Hepatocyte (in vitro differentiated cells): ENCODE measurements at regions not wholly inside any gene's neighbourhood (a gene's known extent, or its start where the extent isn't known, plus 50 kb on each side); places are given as distances from the start of the nearest gene placed in this dataset.

Source experiments
- DNase-seq: peaks from one replicate; pipeline ENCODE4 v3.0.0-alpha.2; 2016; ENCODE audit warnings: low spot score
- H2AFZ ChIP-seq: fragments of 200-600 bp; sonication (generic); 2 replicates; pipeline ENCODE4 v1.6.0; 2016; ENCODE audit warnings: antibody characterized with exemption, mild to moderate bottlenecking
- H3K27ac ChIP-seq: fragments of 200-600 bp; sonication (generic); 2 replicates; pipeline ENCODE4 v1.5.1; 2016; ENCODE audit warnings: mild to moderate bottlenecking
- H3K27me3 ChIP-seq: fragments of 200-600 bp; sonication (generic); 2 replicates; pipeline ENCODE4 v1.6.1; 2016
- H3K36me3 ChIP-seq: fragments of 200-600 bp; sonication (generic); replicated peaks from 2 replicates; pipeline ENCODE4 v1.5.1; 2016; ENCODE audit warnings: low read depth; ENCODE audit not compliant: insufficient read depth
- H3K4me1 ChIP-seq: fragments of 200-600 bp; sonication (generic); 2 replicates; pipeline ENCODE4 v1.5.1; 2016; ENCODE audit warnings: mild to moderate bottlenecking, moderate library complexity; ENCODE audit not compliant: insufficient read depth
- H3K4me2 ChIP-seq: fragments of 200-600 bp; sonication (generic); 2 replicates; pipeline ENCODE4 v1.6.0; 2016
- H3K4me3 ChIP-seq: fragments of 200-600 bp; sonication (generic); 2 replicates; pipeline ENCODE4 v1.5.1; 2016; ENCODE audit warnings: mild to moderate bottlenecking
- H3K79me2 ChIP-seq: fragments of 200-600 bp; sonication (generic); 2 replicates; pipeline ENCODE4 v1.6.0; 2017; ENCODE audit warnings: mild to moderate bottlenecking
- H3K9me2 ChIP-seq: fragments of 200-600 bp; sonication (generic); replicated peaks from 2 replicates; pipeline ENCODE4 v1.6.0; 2017; ENCODE audit warnings: mild to moderate bottlenecking; ENCODE audit not compliant: insufficient read depth
- H3K9me3 ChIP-seq: fragments of 200-600 bp; sonication (generic); 2 replicates; pipeline ENCODE4 v1.5.1; 2016; ENCODE audit warnings: low read depth, mild to moderate bottlenecking
- H4K20me1 ChIP-seq: fragments of 200-600 bp; sonication (generic); 2 replicates; pipeline ENCODE4 v1.6.0; 2016; ENCODE audit warnings: mild to moderate bottlenecking; ENCODE audit not compliant: insufficient read depth, poor library complexity, severe bottlenecking
- CTCF ChIP-seq: fragments of 200-600 bp; sonication (generic); IDR thresholded peaks from 2 replicates; pipeline ENCODE4 v1.5.1; 2016; ENCODE audit warnings: antibody characterized with exemption, mild to moderate bottlenecking; ENCODE audit not compliant: poor library complexity
- EZH2 ChIP-seq: fragments of 200-600 bp; sonication (generic); IDR thresholded peaks from 2 replicates; pipeline ENCODE4 v1.6.1; 2016; ENCODE audit warnings: antibody characterized with exemption, mild to moderate bottlenecking, borderline replicate concordance
- EZH2phosphoT487 ChIP-seq: fragments of 200-600 bp; sonication (generic); IDR thresholded peaks from one replicate; pipeline ENCODE4 v1.6.1; 2018; ENCODE audit warnings: antibody characterized with exemption, mild to moderate bottlenecking, low read depth, moderate library complexity; ENCODE audit not compliant: unreplicated experiment, severe bottlenecking
- WGBS: methylation state at CpG from one replicate; pipeline ENCODE4 v1.1.6; 2016; ENCODE audit warnings: low lambda C conversion rate; ENCODE audit errors: missing lambda C conversion rate; 5-methylcytosine and 5-hydroxymethylcytosine counted together

GRCh38 chr11:134626032-134626431, 214.0 kb upstream of the B3GAT1 start:
- Histone ChIP-seq H3K4me3 (no peak overlapping the region), H3K27me3 (peaks cover 5% of the 10 kb centered on the region), H3K9me3 (no peaks in the 10 kb centered on the region)

GRCh38 chr11:134625631-134626030, 213.6 kb upstream of the B3GAT1 start:
- H3K4me2 ChIP-seq, result no peak overlapping the region
- no peak overlapping the region for H2AFZ ChIP-seq
- no peaks in the 10 kb centered on the region for H3K9me3 ChIP-seq
- no peak overlapping the region for H3K4me3 ChIP-seq
- no peak for DNase-seq
- H3K27ac ChIP-seq, result no peak overlapping the region
- H3K79me2 ChIP-seq, result no peaks in the 10 kb centered on the region
- H3K27me3 ChIP-seq, result peaks cover 5% of the 10 kb centered on the region
- H3K36me3 ChIP-seq, result no peaks in the 10 kb centered on the region
- TF ChIP-seq EZH2 (no peak), CTCF (no peak), EZH2phosphoT487 (no peak)
- no peaks in the 10 kb centered on the region for H3K9me2 ChIP-seq
- 87% methylated on average over 3 of the region's 3 CpGs for WGBS
- H3K4me1 ChIP-seq, result no peaks in the 10 kb centered on the region
- H4K20me1 ChIP-seq, result no peaks in the 10 kb centered on the region

More at GRCh38 chr11:134626032-134626431, 214.0 kb upstream of the B3GAT1 start:
- Histone ChIP-seq H3K36me3 (no peaks in the 10 kb centered on the region), H3K4me2 (no peak overlapping the region), H3K4me1 (no peaks in the 10 kb centered on the region), H2AFZ (no peak overlapping the region), H4K20me1 (no peaks in the 10 kb centered on the region), H3K79me2 (no peaks in the 10 kb centered on the region), H3K27ac (no peak overlapping the region), H3K9me2 (no peaks in the 10 kb centered on the region)
- WGBS, result 86% methylated on average over 4 of the region's 4 CpGs
- TF ChIP-seq CTCF, result no peak
- no peak for TF ChIP-seq EZH2phosphoT487
- no peak for TF ChIP-seq EZH2
- DNase-seq, result no peak

DNA sequence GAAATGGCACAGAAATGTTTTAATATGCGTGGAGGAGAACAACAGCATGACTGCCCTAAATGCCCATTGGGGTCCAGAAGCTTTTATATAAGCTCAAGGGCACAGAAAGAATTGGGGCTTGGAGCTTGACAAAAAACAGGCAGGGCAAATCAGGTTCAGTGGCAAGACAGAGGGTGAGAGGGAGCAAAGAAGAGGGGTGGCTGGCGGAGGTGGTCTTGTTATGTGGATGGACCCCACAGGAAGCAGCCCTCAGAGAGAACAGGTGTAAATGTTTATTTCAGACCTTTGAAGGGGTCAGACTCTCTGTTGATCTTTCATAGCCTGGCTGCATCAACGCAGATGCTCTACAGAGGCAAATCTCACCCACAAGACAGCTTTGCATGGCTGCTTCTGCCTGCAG, 213.1 kb upstream of the B3GAT1 start:
- Histone ChIP-seq H3K9me3 (no peaks in the 10 kb centered on the region), H3K79me2 (no peaks in the 10 kb centered on the region), H3K27ac (no peak overlapping the region), H2AFZ (no peak overlapping the region), H3K4me2 (no peak overlapping the region), H3K36me3 (no peaks in the 10 kb centered on the region), H3K27me3 (peaks cover 5% of the 10 kb centered on the region), H3K9me2 (no peaks in the 10 kb centered on the region), H3K4me1 (no peaks in the 10 kb centered on the region), H4K20me1 (no peaks in the 10 kb centered on the region), H3K4me3 (no peak overlapping the region)
- no peak for DNase-seq
- no peak for TF ChIP-seq CTCF
- TF ChIP-seq EZH2, result no peak
- no peak for TF ChIP-seq EZH2phosphoT487
- WGBS, result 65% methylated on average over 3 of the region's 3 CpGs
